ENCODE measurements at regions not wholly inside any gene's neighbourhood (a gene's known extent, or its start where the extent isn't known, plus 50 kb on each side); places are given as distances from the start of the nearest gene placed in this dataset.

- no peaks in the 10 kb centered on the region for H3K9me3 ChIP-seq (ENCODE audit: control insufficient read depth, insufficient read depth, low read depth, low read length)
- ChIA-PET POLR2A (no interaction called here), CTCF (no interaction called here)
- no peak for DNase-seq (ENCODE audit: low read depth, low spot score)
- H3K36me3 ChIP-seq (ENCODE audit: control insufficient read depth, insufficient read depth, low read length): no peaks in the 10 kb centered on the region
- no TSS peak for BruUV-seq (replicated peaks)
- no peak for ATAC-seq
- H3K27ac ChIP-seq (ENCODE audit: low read length): no peak overlapping the region
- in situ Hi-C loops (cut with HindIII; ENCODE audit: low pct_unique_long_range_greater_than_20kb, low sequenced_read_pairs) (no loop called here), intact Hi-C loops (cut with micrococcal nuclease; ENCODE audit: unreplicated experiment) (no loop called here)
- H3K27me3 ChIP-seq (ENCODE audit: control insufficient read depth, insufficient read depth, low read length): no peaks in the 10 kb centered on the region; the same call in 1 of the 2 replicates
- no peak overlapping the region for H3K4me3 ChIP-seq (ENCODE audit: low read depth in 2 of 2, low read length in 2 of 2)
- TF ChIP-seq REST (IDR thresholded peaks at IDR 0.05; ENCODE audit: insufficient read depth in 1 of 2, low read depth in 2 of 2, low read length in 1 of 2): no peak
- H3K4me1 ChIP-seq (ENCODE audit: control insufficient read depth, insufficient read depth, low read length): no peaks in the 10 kb centered on the region
Observed at GRCh38 chr6:15016813-15017212, 229.1 kb upstream of the JARID2 start.

GRCh38 chr6:15017261-15017660, 228.6 kb upstream of the JARID2 start:
- in situ Hi-C loops (cut with HindIII; ENCODE audit: low pct_unique_long_range_greater_than_20kb, low sequenced_read_pairs) (no loop called here), intact Hi-C loops (cut with micrococcal nuclease; ENCODE audit: unreplicated experiment) (no loop called here)
- TF ChIP-seq REST (IDR thresholded peaks at IDR 0.05; ENCODE audit: insufficient read depth in 1 of 2, low read depth in 2 of 2, low read length in 1 of 2) (no peak), CTCF (IDR thresholded peaks at IDR 0.05) (no peak), POLR2AphosphoS5 (IDR thresholded peaks at IDR 0.05; ENCODE audit: low read depth, low read length) (no peak), TCF7L2 (IDR thresholded peaks at IDR 0.05; ENCODE audit: low read depth, low read length) (no peak), SIN3A (IDR thresholded peaks at IDR 0.05; ENCODE audit: borderline replicate concordance, insufficient read depth, low read depth, low read length) (no peak)
- no peak for ATAC-seq
- H3K4me1 ChIP-seq (ENCODE audit: control insufficient read depth, insufficient read depth, low read length): no peaks in the 10 kb centered on the region
- no peaks in the 10 kb centered on the region for H3K36me3 ChIP-seq (ENCODE audit: control insufficient read depth, insufficient read depth, low read length)
- ChIA-PET POLR2A (no interaction called here), CTCF (no interaction called here)
- no peaks in the 10 kb centered on the region; the same call in 1 of the 2 replicates for H3K27me3 ChIP-seq (ENCODE audit: control insufficient read depth, insufficient read depth, low read length)
- H3K27ac ChIP-seq (ENCODE audit: low read length): no peak overlapping the region
- H3K9me3 ChIP-seq (ENCODE audit: control insufficient read depth, insufficient read depth, low read depth, low read length): no peaks in the 10 kb centered on the region
- DNase-seq (ENCODE audit: low read depth, low spot score): no peak
- H3K4me3 ChIP-seq (ENCODE audit: low read depth in 2 of 2, low read length in 2 of 2): no peak overlapping the region
- no TSS peak for BruUV-seq (replicated peaks)
